A549 (cell line): ENCODE measurements at regions not wholly inside any gene's neighbourhood (a gene's known extent, or its start where the extent isn't known, plus 50 kb on each side); places are given as distances from the start of the nearest gene placed in this dataset.

ENCODE experiments used
- CTCF ChIP-seq: fragments of >200 bp; sonication (Bioruptor Twin); formaldehyde crosslinking; IDR thresholded peaks from 3 replicates; pipeline ENCODE4 v1.5.1; 2016
- MYC ChIP-seq: IDR thresholded peaks from 2 replicates; pipeline ENCODE4 v1.6.1; 2012; ENCODE audit warnings: mild to moderate bottlenecking, inconsistent platforms, low read length, improper control_type of control experiment, borderline replicate concordance
- POLR2A ChIP-seq: IDR thresholded peaks from 2 replicates; pipeline ENCODE4 v1.6.1; 2012; ENCODE audit warnings: mild to moderate bottlenecking, low read length
- RCOR1 ChIP-seq: fragments of 150-350 bp; IDR thresholded peaks from 2 replicates; pipeline ENCODE4 v1.6.1; 2014; ENCODE audit warnings: antibody characterized with exemption, low read length, low read depth
- SMC3 ChIP-seq: fragments of >200 bp; sonication (Bioruptor Twin); formaldehyde crosslinking; IDR thresholded peaks from 3 replicates; pipeline ENCODE4 v1.6.1; 2018; ENCODE audit warnings: inconsistent platforms

DNA sequence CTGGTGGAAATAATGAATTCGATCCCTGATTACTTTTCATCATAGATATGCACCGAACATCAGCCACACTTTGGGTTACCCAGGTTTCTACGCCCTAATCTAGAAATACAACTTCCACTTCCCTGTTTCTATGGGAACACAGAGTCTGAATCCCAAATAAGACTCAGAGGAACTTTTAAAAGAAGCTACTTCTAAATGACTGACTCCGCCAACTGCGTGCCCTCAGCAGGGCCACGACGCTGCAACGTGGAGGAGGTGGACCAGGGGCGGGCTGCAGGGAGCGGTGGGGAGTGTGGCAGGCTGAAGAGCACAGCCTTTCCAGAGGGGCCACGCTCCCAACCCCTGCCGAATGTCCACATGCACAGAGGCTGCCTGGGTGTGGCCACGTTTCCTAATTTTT is 304.0 kb downstream of the SHANK2 start:
- TF ChIP-seq SMC3 (no peak), CTCF (no peak), POLR2A (no peak), MYC (no peak), RCOR1 (no peak)
